ENCODE measurements at regions not wholly inside any gene's neighbourhood (a gene's known extent, or its start where the extent isn't known, plus 50 kb on each side); places are given as distances from the start of the nearest gene placed in this dataset.

GRCh38 chr11:45503311-45503710, 162.1 kb downstream of the CHST1 start:
- Histone ChIP-seq H4K20me1 (ENCODE audit: insufficient read depth) (no peaks in the 10 kb centered on the region), H3K4me1 (ENCODE audit: low read depth, poor library complexity, severe bottlenecking) (no peaks in the 10 kb centered on the region), H3K4me3 (IDR thresholded peaks at IDR 0.05; ENCODE audit: insufficient read depth, low read depth, low read length) (no peak overlapping the region), H3K4me2 (no peak overlapping the region), H2AFZ (ENCODE audit: low read depth) (no peak overlapping the region), H3K79me2 (ENCODE audit: insufficient read depth, low read depth) (no peaks in the 10 kb centered on the region), H3K27me3 (ENCODE audit: insufficient read depth, low read depth) (no peaks in the 10 kb centered on the region), H3K27ac (no peak overlapping the region), H3K36me3 (ENCODE audit: insufficient read depth) (no peaks in the 10 kb centered on the region), H3K9ac (no peak overlapping the region)
- no peak for TF ChIP-seq CTCF (conservative IDR thresholded peaks at IDR 0.05; ENCODE audit: low read depth, low read length)

DNA sequence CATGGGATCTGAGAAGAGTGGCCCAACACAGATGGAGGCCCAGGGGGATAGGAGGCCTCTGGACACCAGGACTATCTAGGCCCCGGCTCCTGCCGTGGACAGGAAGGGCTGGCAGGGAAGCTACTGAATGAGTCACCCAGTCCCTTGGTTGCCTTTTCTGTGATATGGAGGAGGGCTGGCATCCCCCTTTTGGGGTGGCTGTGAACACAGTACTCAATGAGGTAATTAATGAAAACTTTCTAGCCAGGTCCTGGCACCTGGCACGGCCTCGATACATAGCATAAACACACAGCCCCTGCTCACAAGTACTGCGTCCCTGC, 163.2 kb downstream of the CHST1 start:
- no peaks in the 10 kb centered on the region for H3K36me3 ChIP-seq (ENCODE audit: insufficient read depth)
- H3K9ac ChIP-seq = no peak overlapping the region
- H3K27me3 ChIP-seq (ENCODE audit: insufficient read depth, low read depth) = no peaks in the 10 kb centered on the region
- no peak overlapping the region for H3K4me2 ChIP-seq
- no peaks in the 10 kb centered on the region for H4K20me1 ChIP-seq (ENCODE audit: insufficient read depth)
- H3K27ac ChIP-seq = no peak overlapping the region
- no peaks in the 10 kb centered on the region for H3K4me1 ChIP-seq (ENCODE audit: low read depth, poor library complexity, severe bottlenecking)
- H3K4me3 ChIP-seq (IDR thresholded peaks at IDR 0.05; ENCODE audit: insufficient read depth, low read depth, low read length) = no peak overlapping the region
- no peak overlapping the region for H2AFZ ChIP-seq (ENCODE audit: low read depth)
- no peak for TF ChIP-seq CTCF (conservative IDR thresholded peaks at IDR 0.05; ENCODE audit: low read depth, low read length)
- no peaks in the 10 kb centered on the region for H3K79me2 ChIP-seq (ENCODE audit: insufficient read depth, low read depth)

DNA sequence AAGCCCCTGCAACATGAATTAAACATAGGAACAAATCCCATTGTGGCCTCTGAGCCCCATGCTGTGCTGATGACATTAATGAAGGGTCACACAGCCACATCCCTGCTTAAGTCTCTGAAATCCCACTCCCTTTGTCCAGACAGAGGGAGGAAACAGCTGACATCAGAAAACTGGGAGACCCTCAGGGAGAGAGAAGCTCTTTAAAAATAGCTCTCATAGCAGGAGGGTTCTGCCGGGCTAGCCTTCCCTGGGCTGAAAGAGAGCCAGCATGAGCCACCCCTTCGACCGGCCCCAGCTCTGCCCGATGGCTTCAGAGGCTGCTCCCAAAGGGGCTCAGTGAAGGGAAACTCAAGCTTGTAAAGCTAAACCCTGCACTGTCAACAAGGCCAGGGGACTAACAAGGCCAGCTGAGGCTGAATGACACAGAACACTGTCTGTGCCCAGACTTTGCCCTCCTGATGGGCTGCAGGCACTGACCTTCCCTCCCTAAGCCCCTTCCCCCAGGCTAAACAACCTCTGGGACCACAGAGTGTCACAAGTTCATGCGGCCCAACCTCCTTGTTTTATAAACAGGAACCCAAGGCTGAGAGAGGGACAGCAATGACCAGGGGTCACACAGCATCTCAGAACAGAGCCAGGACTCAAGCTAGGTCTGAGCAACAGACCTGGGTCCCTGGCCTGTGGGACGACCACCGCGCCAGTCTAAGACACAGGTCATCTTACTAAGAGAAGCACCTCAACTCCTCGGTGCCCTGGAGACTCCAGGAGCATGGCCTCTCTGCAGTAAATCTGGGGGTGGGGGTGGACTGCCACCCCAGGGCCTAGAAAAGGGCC, 163.8 kb downstream of the CHST1 start:
- H2AFZ ChIP-seq (ENCODE audit: low read depth) = no peak overlapping the region

GRCh38 chr11:45500451-45500850, 165.0 kb downstream of the CHST1 start:
- H3K36me3 ChIP-seq (ENCODE audit: insufficient read depth) = no peaks in the 10 kb centered on the region
- H3K9ac ChIP-seq = no peak overlapping the region
- H3K4me3 ChIP-seq (IDR thresholded peaks at IDR 0.05; ENCODE audit: insufficient read depth, low read depth, low read length) = no peak overlapping the region
- H2AFZ ChIP-seq (ENCODE audit: low read depth) = no peak overlapping the region
- H3K27me3 ChIP-seq (ENCODE audit: insufficient read depth, low read depth) = no peaks in the 10 kb centered on the region
- H3K27ac ChIP-seq = no peak overlapping the region
- no peaks in the 10 kb centered on the region for H3K79me2 ChIP-seq (ENCODE audit: insufficient read depth, low read depth)
- H3K4me2 ChIP-seq = no peak overlapping the region
- TF ChIP-seq CTCF (conservative IDR thresholded peaks at IDR 0.05; ENCODE audit: low read depth, low read length) = no peak
- no peaks in the 10 kb centered on the region for H3K4me1 ChIP-seq (ENCODE audit: low read depth, poor library complexity, severe bottlenecking)
- H4K20me1 ChIP-seq (ENCODE audit: insufficient read depth) = no peaks in the 10 kb centered on the region

More for the DNA sequence above, 163.8 kb downstream of the CHST1 start:
- Histone ChIP-seq H3K4me2 (no peak overlapping the region), H4K20me1 (ENCODE audit: insufficient read depth) (no peaks in the 10 kb centered on the region), H3K4me1 (ENCODE audit: low read depth, poor library complexity, severe bottlenecking) (no peaks in the 10 kb centered on the region), H3K4me3 (IDR thresholded peaks at IDR 0.05; ENCODE audit: insufficient read depth, low read depth, low read length) (no peak overlapping the region), H3K9ac (no peak overlapping the region), H3K36me3 (ENCODE audit: insufficient read depth) (no peaks in the 10 kb centered on the region), H3K27me3 (ENCODE audit: insufficient read depth, low read depth) (no peaks in the 10 kb centered on the region), H3K27ac (no peak overlapping the region), H3K79me2 (ENCODE audit: insufficient read depth, low read depth) (no peaks in the 10 kb centered on the region)
- no peak for TF ChIP-seq CTCF (conservative IDR thresholded peaks at IDR 0.05; ENCODE audit: low read depth, low read length)

Data from KMS-11 (cell line).